GM21786 (cell line): ENCODE measurements at regions not wholly inside any gene's neighbourhood (a gene's known extent, or its start where the extent isn't known, plus 50 kb on each side); places are given as distances from the start of the nearest gene placed in this dataset.
"Not testable (repeated sequence)": the region's sequence is repeated elsewhere in the genome, so short reads cannot be mapped to it uniquely, and the experiment has no call there.

Source experiments
- ATAC-seq: cut with Tn5 transposase; IDR thresholded peaks from one replicate; pipeline ENCODE4 v1.9.1; 2021; ENCODE audit not compliant: unreplicated experiment

GRCh38 chr7:33776788-33777187 is 128.6 kb upstream of the BMPER start:
- ATAC-seq: no peak

- ATAC-seq: no peak
These were observed 127.1 kb upstream of the BMPER start for GRCh38 chr7:33778195-33778594.

GRCh38 chr7:33779216-33779615 is 126.1 kb upstream of the BMPER start:
- ATAC-seq: no peak

- no peak for ATAC-seq
These were observed 124.2 kb upstream of the BMPER start for GRCh38 chr7:33781167-33781566.

GRCh38 chr7:33781796-33782195 is 123.5 kb upstream of the BMPER start:
- ATAC-seq: no peak

GRCh38 chr7:33784000-33784399 is 121.3 kb upstream of the BMPER start:
- no peak for ATAC-seq

- no peak for ATAC-seq
These were observed 116.8 kb upstream of the BMPER start for GRCh38 chr7:33788531-33788930.

- no peak for ATAC-seq
These were observed 115.3 kb upstream of the BMPER start for GRCh38 chr7:33789871-33790630.

GRCh38 chr7:33790746-33791145 is 114.6 kb upstream of the BMPER start:
- no peak for ATAC-seq

- ATAC-seq: no peak
These were observed 113.3 kb upstream of the BMPER start for GRCh38 chr7:33792041-33792440.

- ATAC-seq: no peak
These were observed 112.7 kb upstream of the BMPER start for GRCh38 chr7:33792547-33793105.

GRCh38 chr7:33793616-33794015 is 111.7 kb upstream of the BMPER start:
- ATAC-seq: no peak

GRCh38 chr7:33794419-33794818 is 110.9 kb upstream of the BMPER start:
- ATAC-seq: no peak

GRCh38 chr7:33794959-33795358 is 110.4 kb upstream of the BMPER start:
- no peak for ATAC-seq

GRCh38 chr7:33796538-33796937 is 108.8 kb upstream of the BMPER start:
- ATAC-seq: no peak

- not testable (repeated sequence) for ATAC-seq
These were observed 107.8 kb upstream of the BMPER start for GRCh38 chr7:33797512-33797911.

GRCh38 chr7:33798686-33799325 is 106.5 kb upstream of the BMPER start:
- ATAC-seq: no peak

- no peak for ATAC-seq
These were observed 105.6 kb upstream of the BMPER start for GRCh38 chr7:33799766-33800165.

- no peak for ATAC-seq
These were observed 102.7 kb upstream of the BMPER start for GRCh38 chr7:33802600-33802999.

GRCh38 chr7:33804140-33804660 is 101.1 kb upstream of the BMPER start:
- ATAC-seq: no peak

- ATAC-seq: no peak
These were observed 99.6 kb upstream of the BMPER start for GRCh38 chr7:33805630-33806233.
